Type B pancreatic cell (in vitro differentiated cells): ENCODE measurements at regions not wholly inside any gene's neighbourhood (a gene's known extent, or its start where the extent isn't known, plus 50 kb on each side); places are given as distances from the start of the nearest gene placed in this dataset.

Source experiments
- DNase-seq: peaks from one replicate; pipeline ENCODE4 v3.0.0; 2021; ENCODE audit warnings: mixed read lengths; ENCODE audit not compliant: unreplicated experiment; ENCODE audit errors: extremely low spot score
- H3K27ac Mint-ChIP-seq: 2 replicates; pipeline ENCODE4 v1.8.0; 2021; ENCODE audit warnings: mild to moderate bottlenecking, mixed read lengths
- H3K27me3 Mint-ChIP-seq: 2 replicates; pipeline ENCODE4 v1.8.0; 2021; ENCODE audit warnings: mixed read lengths
- H3K36me3 Mint-ChIP-seq: 2 replicates; pipeline ENCODE4 v1.8.0; 2021; ENCODE audit warnings: mixed read lengths
- H3K4me1 Mint-ChIP-seq: one replicate; pipeline ENCODE4 v1.8.0; 2021; ENCODE audit warnings: mixed read lengths; ENCODE audit not compliant: unreplicated experiment
- H3K4me3 Mint-ChIP-seq: 2 replicates; pipeline ENCODE4 v1.8.0; 2021; ENCODE audit warnings: mild to moderate bottlenecking, mixed read lengths
- H3K9me3 Mint-ChIP-seq: 2 replicates; pipeline ENCODE4 v1.8.0; 2021; ENCODE audit warnings: mixed read lengths
- TF ChIP-seq, protein P1 (sequence below): fragments of 200-600 bp; sonication (generic); conservative IDR thresholded peaks from 2 replicates; pipeline ENCODE4 v1.5.0; 2021; ENCODE audit warnings: antibody characterized with exemption, mild to moderate bottlenecking

DNA sequence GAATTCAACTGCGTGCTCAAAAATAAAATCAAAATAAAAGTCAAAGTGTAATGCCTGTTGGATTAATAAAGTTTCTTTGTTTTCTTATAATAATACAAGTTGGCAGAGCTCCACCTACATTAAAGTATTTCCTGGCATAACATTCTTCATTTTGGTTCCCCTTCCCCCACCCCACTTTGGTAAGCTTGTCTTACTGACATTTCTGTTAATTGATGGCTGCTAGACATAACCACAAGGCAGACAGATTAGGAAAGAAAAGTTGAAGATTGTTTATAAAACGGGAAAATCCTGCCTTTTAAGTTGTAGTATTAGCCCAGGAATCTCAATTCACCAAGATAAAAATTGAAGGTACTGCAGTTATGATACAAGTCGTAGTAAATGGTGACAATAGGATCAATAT is 246.5 kb upstream of the RPS6KA3 start:
- Mint-ChIP-seq H3K9me3 (peaks cover 5% of the 10 kb centered on the region), H3K27ac (no peak overlapping the region), H3K4me3 (no peak overlapping the region), H3K36me3 (no peaks in the 10 kb centered on the region), H3K27me3 (no peaks in the 10 kb centered on the region), H3K4me1 (no peaks in the 10 kb centered on the region)
- no peak for DNase-seq
- TF ChIP-seq, protein P1, sequence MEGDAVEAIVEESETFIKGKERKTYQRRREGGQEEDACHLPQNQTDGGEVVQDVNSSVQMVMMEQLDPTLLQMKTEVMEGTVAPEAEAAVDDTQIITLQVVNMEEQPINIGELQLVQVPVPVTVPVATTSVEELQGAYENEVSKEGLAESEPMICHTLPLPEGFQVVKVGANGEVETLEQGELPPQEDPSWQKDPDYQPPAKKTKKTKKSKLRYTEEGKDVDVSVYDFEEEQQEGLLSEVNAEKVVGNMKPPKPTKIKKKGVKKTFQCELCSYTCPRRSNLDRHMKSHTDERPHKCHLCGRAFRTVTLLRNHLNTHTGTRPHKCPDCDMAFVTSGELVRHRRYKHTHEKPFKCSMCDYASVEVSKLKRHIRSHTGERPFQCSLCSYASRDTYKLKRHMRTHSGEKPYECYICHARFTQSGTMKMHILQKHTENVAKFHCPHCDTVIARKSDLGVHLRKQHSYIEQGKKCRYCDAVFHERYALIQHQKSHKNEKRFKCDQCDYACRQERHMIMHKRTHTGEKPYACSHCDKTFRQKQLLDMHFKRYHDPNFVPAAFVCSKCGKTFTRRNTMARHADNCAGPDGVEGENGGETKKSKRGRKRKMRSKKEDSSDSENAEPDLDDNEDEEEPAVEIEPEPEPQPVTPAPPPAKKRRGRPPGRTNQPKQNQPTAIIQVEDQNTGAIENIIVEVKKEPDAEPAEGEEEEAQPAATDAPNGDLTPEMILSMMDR = no peak

DNA sequence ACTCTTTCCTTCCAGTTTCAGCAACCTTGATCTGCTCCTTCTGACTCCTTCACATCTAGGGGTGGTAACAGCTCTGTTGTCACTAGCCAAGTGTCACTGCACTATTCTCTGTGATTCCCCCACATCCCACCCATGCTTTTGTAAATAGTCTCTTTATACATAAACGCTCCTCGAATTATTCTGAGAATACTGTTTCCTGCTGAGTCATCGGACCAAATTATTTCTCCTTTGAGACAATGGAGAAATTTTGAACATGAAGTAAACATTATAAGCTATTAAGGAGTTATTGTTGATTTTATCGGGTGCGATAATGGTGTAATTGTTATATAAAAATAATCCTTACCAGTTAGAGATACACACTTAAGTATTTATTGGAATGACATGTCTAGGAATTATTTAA is 245.1 kb upstream of the RPS6KA3 start:
- Mint-ChIP-seq H3K27me3 (no peaks in the 10 kb centered on the region), H3K9me3 (peaks cover 7% of the 10 kb centered on the region), H3K27ac (no peak overlapping the region), H3K36me3 (no peaks in the 10 kb centered on the region), H3K4me1 (no peaks in the 10 kb centered on the region), H3K4me3 (no peak overlapping the region)
- TF ChIP-seq, protein P1 = no peak
- no peak for DNase-seq

DNA sequence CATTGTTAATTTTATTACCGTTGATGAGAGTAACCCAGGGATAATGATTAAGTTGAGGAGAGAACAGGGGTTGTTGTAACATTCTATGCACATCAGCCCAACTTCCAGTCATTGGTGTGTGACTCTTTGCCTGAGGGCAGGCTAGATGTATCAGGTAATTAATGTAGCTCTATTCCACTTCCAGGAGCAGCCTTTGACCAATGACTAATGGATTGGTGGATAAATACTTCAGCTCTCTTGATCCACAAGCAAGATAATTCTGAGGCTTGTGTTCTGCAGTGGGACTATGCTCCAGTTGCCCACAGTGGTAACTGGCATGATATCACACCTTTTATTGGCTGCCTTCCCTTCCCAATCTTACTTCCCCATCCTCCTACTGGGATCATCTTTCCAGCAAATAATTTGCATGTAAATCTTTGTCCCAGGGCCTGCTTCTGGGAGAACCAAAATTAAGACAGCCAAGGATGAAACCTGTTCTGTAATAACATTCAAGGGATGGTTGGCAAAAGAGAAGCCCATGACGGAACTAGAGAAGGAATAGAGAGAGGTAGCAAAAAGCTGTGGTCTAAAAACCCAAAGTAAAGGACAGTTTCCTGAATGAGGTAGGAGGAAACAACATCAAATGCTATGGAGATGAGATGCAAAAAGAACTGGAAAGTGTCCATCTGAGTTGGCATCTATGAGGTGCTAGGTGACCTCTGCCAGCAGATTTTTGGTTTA is 241.4 kb upstream of the RPS6KA3 start:
- no peaks in the 10 kb centered on the region for H3K36me3 Mint-ChIP-seq
- H3K4me3 Mint-ChIP-seq = no peak overlapping the region
- peaks cover 7% of the 10 kb centered on the region for H3K9me3 Mint-ChIP-seq
- TF ChIP-seq, protein P1 = no peak
- no peak for DNase-seq
- H3K4me1 Mint-ChIP-seq = no peaks in the 10 kb centered on the region
- no peaks in the 10 kb centered on the region for H3K27me3 Mint-ChIP-seq
- no peak overlapping the region for H3K27ac Mint-ChIP-seq

DNA sequence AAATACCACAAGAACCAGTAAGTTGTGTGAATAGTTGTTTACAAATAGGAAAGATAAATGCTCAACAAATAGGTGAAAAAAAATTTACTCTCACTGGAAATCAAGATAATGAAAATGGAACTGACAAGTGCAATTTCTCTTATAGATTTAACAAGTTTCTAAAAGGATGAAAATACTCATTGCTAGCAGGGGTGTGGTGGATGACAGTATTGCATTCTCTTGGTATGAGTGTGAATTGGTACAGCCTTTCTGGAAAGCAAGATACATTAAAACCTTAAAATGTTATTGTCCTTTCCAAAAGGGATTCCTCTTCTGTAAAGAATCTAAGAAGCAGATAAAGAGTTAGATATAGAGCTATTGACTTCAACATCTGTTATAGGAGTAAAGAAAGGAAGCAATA is 240.0 kb upstream of the RPS6KA3 start:
- no peaks in the 10 kb centered on the region for H3K27me3 Mint-ChIP-seq

DNA sequence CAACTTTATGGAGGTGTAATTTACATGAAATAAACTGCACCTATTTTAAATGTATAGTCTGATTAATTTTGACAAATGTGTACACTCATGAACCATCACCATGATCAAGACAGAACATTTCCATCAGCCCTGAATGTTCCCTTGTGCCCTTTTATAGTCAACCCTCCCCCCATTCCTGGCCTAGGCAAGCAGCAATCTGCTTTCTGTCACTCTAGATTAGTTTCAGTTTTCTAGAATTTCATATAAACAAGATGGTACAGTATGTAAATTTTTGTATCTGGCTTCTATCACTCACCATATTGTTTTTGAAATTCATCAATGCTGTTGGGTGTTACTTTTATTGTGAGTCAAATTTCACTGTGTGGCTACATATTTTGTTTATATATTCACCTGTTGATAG is 234.2 kb upstream of the RPS6KA3 start:
- DNase-seq = no peak
- no peak overlapping the region for H3K4me3 Mint-ChIP-seq
- TF ChIP-seq, protein P1 = no peak
- H3K4me1 Mint-ChIP-seq = no peaks in the 10 kb centered on the region
- no peaks in the 10 kb centered on the region for H3K27me3 Mint-ChIP-seq
- H3K36me3 Mint-ChIP-seq = no peaks in the 10 kb centered on the region
- H3K27ac Mint-ChIP-seq = no peak overlapping the region
- no peaks in the 10 kb centered on the region for H3K9me3 Mint-ChIP-seq

More for the DNA sequence above, 240.0 kb upstream of the RPS6KA3 start:
- H3K4me3 Mint-ChIP-seq = no peak overlapping the region
- TF ChIP-seq, protein P1 = no peak
- no peaks in the 10 kb centered on the region for H3K4me1 Mint-ChIP-seq
- H3K36me3 Mint-ChIP-seq = no peaks in the 10 kb centered on the region
- DNase-seq = no peak
- H3K27ac Mint-ChIP-seq = no peak overlapping the region
- H3K9me3 Mint-ChIP-seq = peaks cover 7% of the 10 kb centered on the region
